ENCODE measurements at regions not wholly inside any gene's neighbourhood (a gene's known extent, or its start where the extent isn't known, plus 50 kb on each side); places are given as distances from the start of the nearest gene placed in this dataset.

GRCh38 chr5:155368490-155368889 is 354.9 kb downstream of the KIF4B start:
- TF ChIP-seq CTCF (conservative IDR thresholded peaks at IDR 0.05 in 1 of 2, IDR thresholded peaks at IDR 0.05 in 1 of 2; ENCODE audit: extremely low read depth in 1 of 2, insufficient read depth in 1 of 2, low read depth in 1 of 2, low read length in 2 of 2) (no peak), EZH2 (IDR thresholded peaks at IDR 0.05; ENCODE audit: borderline replicate concordance, low read length) (no peak)
